ENCODE measurements at regions not wholly inside any gene's neighbourhood (a gene's known extent, or its start where the extent isn't known, plus 50 kb on each side); places are given as distances from the start of the nearest gene placed in this dataset.

DNA sequence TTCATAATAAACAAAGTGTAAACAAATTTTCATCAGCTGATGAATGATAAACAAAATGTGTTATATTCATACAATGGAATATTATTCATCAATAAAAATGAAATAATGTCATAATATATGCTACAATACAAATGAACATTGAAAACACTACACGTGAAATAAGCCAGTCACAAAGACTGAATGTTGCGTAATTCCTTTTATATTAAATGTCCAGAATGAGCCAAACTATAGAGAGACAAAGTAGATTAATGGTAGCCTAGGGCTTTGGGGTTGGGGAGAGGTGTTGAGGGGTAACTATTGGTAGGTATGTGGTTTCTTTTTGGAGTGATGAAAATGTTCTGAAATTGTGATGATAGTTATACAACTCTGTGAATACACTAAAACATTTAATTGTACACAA, 292.9 kb upstream of the PDZRN3 start:
- Histone ChIP-seq H3K27ac (ENCODE audit: low read length) (no peak overlapping the region), H3K4me3 (ENCODE audit: low read length) (no peak overlapping the region), H3K9me3 (ENCODE audit: low read length) (no peaks in the 10 kb centered on the region), H2AFZ (ENCODE audit: low read depth, low read length) (no peak overlapping the region), H3K4me2 (ENCODE audit: low read length) (no peak overlapping the region), H3F3A (ENCODE audit: insufficient read depth, low read length, poor library complexity, severe bottlenecking) (no peaks in the 10 kb centered on the region), H3K36me3 (ENCODE audit: insufficient read depth, low read length) (no peaks in the 10 kb centered on the region), H3K9me2 (ENCODE audit: insufficient read depth, low read length) (no peaks in the 10 kb centered on the region), H3K27me3 (ENCODE audit: insufficient read depth, low read depth, low read length) (no peaks in the 10 kb centered on the region), H3K79me2 (replicated peaks; ENCODE audit: insufficient read depth, low read length) (no peaks in the 10 kb centered on the region), H3K9ac (ENCODE audit: low read length) (no peak overlapping the region), H4K20me1 (ENCODE audit: insufficient read depth) (no peaks in the 10 kb centered on the region)
- TF ChIP-seq RAD21 (conservative IDR thresholded peaks at IDR 0.05): no peak
- no peak for TF ChIP-seq SMC3 (conservative IDR thresholded peaks at IDR 0.05; ENCODE audit: poor library complexity)
- TF ChIP-seq TAF1 (IDR thresholded peaks at IDR 0.05; ENCODE audit: low read depth): no peak
- TF ChIP-seq EZH2 (IDR thresholded peaks at IDR 0.05; ENCODE audit: borderline replicate concordance, insufficient read depth, low read length, poor library complexity, severe bottlenecking): no peak
- no peak for TF ChIP-seq POLR2AphosphoS5 (IDR thresholded peaks at IDR 0.05)
- TF ChIP-seq CTCF (IDR thresholded peaks at IDR 0.05; ENCODE audit: poor library complexity, severe bottlenecking): no peak
- no peak for TF ChIP-seq EP300 (conservative IDR thresholded peaks at IDR 0.05; ENCODE audit: poor library complexity, severe bottlenecking)
- no peak for TF ChIP-seq MXI1 (conservative IDR thresholded peaks at IDR 0.05; ENCODE audit: poor library complexity, severe bottlenecking)
- TF ChIP-seq REST (IDR thresholded peaks at IDR 0.05; ENCODE audit: borderline replicate concordance): no peak

DNA sequence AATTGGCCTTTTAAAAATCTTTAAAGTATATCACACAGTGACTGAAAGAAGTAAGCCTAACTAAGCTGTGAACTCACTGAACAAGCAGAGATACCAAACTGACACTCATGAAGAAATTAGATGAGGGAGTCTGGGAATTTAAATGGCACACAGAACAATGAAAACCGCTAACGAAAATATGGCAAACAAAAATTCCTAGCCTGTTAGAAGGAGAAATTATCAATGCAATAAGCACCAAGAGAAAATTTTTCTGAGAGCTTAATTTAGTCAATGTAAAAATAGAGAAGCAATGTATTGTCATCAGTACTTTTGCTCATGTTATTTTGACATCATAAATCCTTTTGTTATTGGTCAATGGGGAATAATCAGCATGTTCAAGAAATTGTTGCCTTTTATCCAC, 291.1 kb upstream of the PDZRN3 start:
- Histone ChIP-seq H3K9me2 (ENCODE audit: insufficient read depth, low read length) (no peaks in the 10 kb centered on the region), H3K4me3 (ENCODE audit: low read length) (no peak overlapping the region), H3K9ac (ENCODE audit: low read length) (no peak overlapping the region), H3K27ac (ENCODE audit: low read length) (no peak overlapping the region), H3K27me3 (ENCODE audit: insufficient read depth, low read depth, low read length) (no peaks in the 10 kb centered on the region), H3K4me2 (ENCODE audit: low read length) (no peak overlapping the region), H3K9me3 (ENCODE audit: low read length) (no peaks in the 10 kb centered on the region), H4K20me1 (ENCODE audit: insufficient read depth) (no peaks in the 10 kb centered on the region), H3K36me3 (ENCODE audit: insufficient read depth, low read length) (no peaks in the 10 kb centered on the region), H3K79me2 (replicated peaks; ENCODE audit: insufficient read depth, low read length) (no peaks in the 10 kb centered on the region), H2AFZ (ENCODE audit: low read depth, low read length) (no peak overlapping the region), H3F3A (ENCODE audit: insufficient read depth, low read length, poor library complexity, severe bottlenecking) (no peaks in the 10 kb centered on the region)
- TF ChIP-seq MXI1 (conservative IDR thresholded peaks at IDR 0.05; ENCODE audit: poor library complexity, severe bottlenecking) (no peak), RAD21 (conservative IDR thresholded peaks at IDR 0.05) (no peak), REST (IDR thresholded peaks at IDR 0.05; ENCODE audit: borderline replicate concordance) (no peak), TAF1 (IDR thresholded peaks at IDR 0.05; ENCODE audit: low read depth) (no peak), CTCF (IDR thresholded peaks at IDR 0.05; ENCODE audit: poor library complexity, severe bottlenecking) (no peak), POLR2AphosphoS5 (IDR thresholded peaks at IDR 0.05) (no peak), EZH2 (IDR thresholded peaks at IDR 0.05; ENCODE audit: borderline replicate concordance, insufficient read depth, low read length, poor library complexity, severe bottlenecking) (no peak), SMC3 (conservative IDR thresholded peaks at IDR 0.05; ENCODE audit: poor library complexity) (no peak), EP300 (conservative IDR thresholded peaks at IDR 0.05; ENCODE audit: poor library complexity, severe bottlenecking) (no peak)
